ENCODE measurements at regions not wholly inside any gene's neighbourhood (a gene's known extent, or its start where the extent isn't known, plus 50 kb on each side); places are given as distances from the start of the nearest gene placed in this dataset.

- ChIA-PET CTCF (no interaction called here), POLR2A (no interaction called here)
- Histone ChIP-seq H3K79me2 (ENCODE audit: control insufficient read depth, insufficient read depth, low read length) (no peaks in the 10 kb centered on the region), H3K4me3 (replicated peaks in 1 of 3; ENCODE audit: insufficient read depth in 1 of 3, low read depth in 1 of 3, low read length in 3 of 3) (no peak overlapping the region), H3K27me3 (ENCODE audit: control insufficient read depth in 2 of 2, insufficient read depth in 2 of 2, low read length in 2 of 2) (no peaks in the 10 kb centered on the region), H3K27ac (ENCODE audit: insufficient read depth, low read depth, low read length) (no peak overlapping the region), H3K36me3 (ENCODE audit: control insufficient read depth in 2 of 2, extremely low read depth in 1 of 2, insufficient read depth in 2 of 2, low read length in 2 of 2) (no peaks in the 10 kb centered on the region), H3K9me3 (replicated peaks; ENCODE audit: control insufficient read depth, insufficient read depth, low read length) (no peaks in the 10 kb centered on the region), H3K4me1 (ENCODE audit: control insufficient read depth, extremely low read depth, insufficient read depth, low read length) (peaks cover 32% of the 10 kb centered on the region), H4K20me1 (replicated peaks; ENCODE audit: control insufficient read depth, extremely low read depth, insufficient read depth, low read length) (no peaks in the 10 kb centered on the region), H3K4me2 (ENCODE audit: insufficient read depth, low read length) (no peak overlapping the region), H2AFZ (ENCODE audit: low read depth, low read length) (no peak overlapping the region), H3K9ac (replicated peaks; ENCODE audit: extremely low read depth, insufficient read depth, low read length) (no peak overlapping the region), H3K9me1 (replicated peaks; ENCODE audit: control insufficient read depth, extremely low read depth, insufficient read depth, low read length) (no peaks in the 10 kb centered on the region)
- dilution Hi-C loops (cut with MboI; ENCODE audit: extremely low pct_ligation_motif_present, low sequenced_read_pairs) (no loop called here), intact Hi-C loops (cut with micrococcal nuclease) (loop anchor here (5.0 kb wide), 1 partner anchor 503 kb away; the partner anchor contains the start of gene MARCKS)
- DNase-seq (ENCODE audit: low read depth, low spot score) (no peak), FAIRE-seq (no peak)
- no TSS peak for BruUV-seq (replicated peaks)
- TF ChIP-seq MAX (IDR thresholded peaks at IDR 0.05; ENCODE audit: insufficient read depth, insufficient read length) (no peak), FOS (IDR thresholded peaks at IDR 0.05; ENCODE audit: borderline replicate concordance, insufficient read depth, low read length) (no peak), CTCF (IDR thresholded peaks at IDR 0.05; ENCODE audit: extremely low read depth in 1 of 2, insufficient read depth in 1 of 2, low read depth in 1 of 2, low read length in 2 of 2) (no peak), JUN (IDR thresholded peaks at IDR 0.05; ENCODE audit: borderline replicate concordance, insufficient read depth, insufficient read length, low read depth) (no peak), POLR2A (IDR thresholded peaks at IDR 0.05; ENCODE audit: low read depth, low read length) (no peak), EZH2 (IDR thresholded peaks at IDR 0.05; ENCODE audit: borderline replicate concordance, low read depth, low read length, severe bottlenecking) (no peak), MYC (IDR thresholded peaks at IDR 0.05; ENCODE audit: low read depth, low read length) (no peak), POLR2AphosphoS5 (IDR thresholded peaks at IDR 0.05; ENCODE audit: insufficient read depth, low read depth, low read length) (no peak), GATA2 (IDR thresholded peaks at IDR 0.05; ENCODE audit: insufficient read depth, insufficient read length, low read depth, low read length) (no peak)
Observed at GRCh38 chr6:113354204-113354895, 502.8 kb upstream of the MARCKS start.

Measured in endothelial cell of umbilical vein (primary cell).